ENCODE measurements at regions not wholly inside any gene's neighbourhood (a gene's known extent, or its start where the extent isn't known, plus 50 kb on each side); places are given as distances from the start of the nearest gene placed in this dataset.
A peak's percentile ranks its signal among the peaks of the same experiment; 100 is the strongest.

DNA sequence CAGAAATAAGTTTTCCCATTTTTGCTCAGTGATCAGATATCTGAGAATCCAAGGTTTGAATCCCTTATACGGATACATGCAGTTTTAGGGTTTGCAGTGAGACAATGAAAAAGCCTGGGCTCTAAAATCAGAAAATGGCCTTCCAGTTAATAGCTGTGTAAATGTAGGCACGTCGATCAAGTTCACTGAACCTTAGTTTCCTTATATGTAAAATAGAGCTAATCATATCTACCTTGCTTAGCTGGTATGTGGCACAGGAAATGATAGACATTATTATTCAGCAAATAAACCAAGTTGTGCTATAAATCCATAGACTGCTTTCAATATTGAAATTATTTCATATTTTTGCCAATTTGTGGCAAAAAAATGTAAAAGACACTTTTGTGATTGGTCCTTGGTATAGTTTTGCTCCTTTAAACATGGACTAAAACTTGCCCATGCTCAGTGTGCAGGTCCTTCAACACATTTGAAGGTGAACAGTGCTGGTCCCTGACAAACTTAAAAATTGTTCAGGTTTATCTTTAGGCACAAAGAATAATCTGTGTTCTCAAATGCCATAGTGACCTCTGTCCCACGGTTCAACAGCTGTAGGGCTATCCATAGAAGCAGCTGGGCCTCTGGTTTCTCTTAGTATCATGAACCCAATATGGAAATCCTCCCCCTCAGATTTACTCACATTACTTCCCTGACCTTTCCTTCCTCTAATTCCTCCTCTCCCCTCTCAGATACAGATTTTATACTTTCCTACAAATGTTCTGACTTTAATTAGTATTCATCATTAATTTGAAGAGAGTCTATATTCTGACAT is 51.0 kb downstream of the CCDC54 start:
- no peak overlapping the region for H3K4ac ChIP-seq (ENCODE audit: low read depth, low read length)
- H4K8ac ChIP-seq (ENCODE audit: low read depth, low read length), result no peak overlapping the region
- WGBS (ENCODE audit: extremely low coverage, insufficient coverage, low lambda C conversion rate), result no CpG with 5 or more reads among the region's 4 CpGs

DNA sequence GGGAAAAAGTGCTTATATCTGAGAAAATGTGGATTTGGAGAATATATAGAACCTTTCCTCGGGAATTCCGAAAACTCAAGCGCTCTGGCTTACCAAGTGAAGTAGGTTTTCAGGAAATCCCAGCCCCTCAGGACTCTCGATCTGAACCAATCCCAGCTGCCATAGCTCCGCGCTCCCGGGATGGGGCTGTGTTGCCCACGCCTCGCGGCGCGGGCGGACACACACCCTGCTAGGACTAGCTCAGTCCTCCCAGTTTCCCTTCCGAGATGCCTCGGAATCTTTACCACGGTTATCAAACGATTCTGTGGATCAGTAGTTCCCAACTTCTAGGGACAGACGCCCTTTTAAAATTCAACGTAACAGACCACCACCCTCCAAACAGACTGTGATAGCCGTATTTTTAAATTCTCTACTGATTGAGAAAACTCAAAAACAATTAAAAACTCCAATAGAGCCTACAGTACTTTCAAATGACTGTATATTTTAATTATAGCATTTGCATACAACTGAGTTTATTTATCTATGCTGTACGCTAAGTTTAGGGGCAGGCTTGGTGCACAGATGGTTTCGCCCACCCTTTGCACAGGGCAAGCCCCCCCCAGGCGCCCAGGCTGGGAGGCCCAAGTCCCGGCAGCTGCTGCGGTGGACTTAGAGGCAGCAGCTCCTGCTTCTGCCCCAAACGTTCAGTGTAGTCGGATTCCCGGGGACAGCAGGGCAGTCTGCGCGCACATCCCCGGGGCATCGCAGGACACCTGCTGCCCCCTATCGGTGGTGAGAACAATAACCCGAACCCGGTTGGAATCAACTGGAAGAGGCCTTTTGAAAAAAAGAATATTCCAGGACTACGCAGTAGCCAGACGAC is 52.3 kb downstream of the CCDC54 start:
- no peaks in the 10 kb centered on the region for H3K79me1 ChIP-seq (ENCODE audit: low read length)
- H3K4me2 ChIP-seq (ENCODE audit: low read length), result peak overlapping the region; percentile 83
- H3K27me3 ChIP-seq (ENCODE audit: insufficient read depth, low read length, poor library complexity), result no peaks in the 10 kb centered on the region
- peak overlapping the region; percentile 37 for H3K4me3 ChIP-seq (ENCODE audit: low read length)
- H2BK120ac ChIP-seq (ENCODE audit: low read depth, low read length), result no peak overlapping the region
- no peaks in the 10 kb centered on the region for H3K79me2 ChIP-seq (ENCODE audit: control insufficient read depth, insufficient read depth, low read length)
- no peaks in the 10 kb centered on the region for H3K4me1 ChIP-seq (ENCODE audit: control insufficient read depth, low read depth, low read length)
- no peak overlapping the region for H3K27ac ChIP-seq (ENCODE audit: low read depth, low read length)
- H3K18ac ChIP-seq (ENCODE audit: low read length), result no peak overlapping the region
- H3K36me3 ChIP-seq (ENCODE audit: control insufficient read depth, insufficient read depth, low read length), result no peaks in the 10 kb centered on the region
- no peak overlapping the region for H2BK15ac ChIP-seq (replicated peaks; ENCODE audit: low read depth)
- no CpG with 5 or more reads among the region's 37 CpGs for WGBS (ENCODE audit: extremely low coverage, insufficient coverage, low lambda C conversion rate)
- H4K8ac ChIP-seq (ENCODE audit: low read depth, low read length), result no peak overlapping the region
- no peak overlapping the region for H3K4ac ChIP-seq (ENCODE audit: low read depth, low read length)
- H2AK5ac ChIP-seq (ENCODE audit: low read length), result no peak overlapping the region
- peak; percentile 95 for DNase-seq
- peak overlapping the region; percentile 88 for H3K56ac ChIP-seq (ENCODE audit: low read length)
- H2BK5ac ChIP-seq (ENCODE audit: low read length), result no peak overlapping the region
- no peak overlapping the region for H4K5ac ChIP-seq (ENCODE audit: low read length)
- peak overlapping the region; percentile 33 for H3K23ac ChIP-seq (ENCODE audit: low read length)
- peak overlapping the region; percentile 78 for H3K9ac ChIP-seq (ENCODE audit: low read length)

More for the DNA sequence above, 51.0 kb downstream of the CCDC54 start:
- Histone ChIP-seq H3K18ac (ENCODE audit: low read length) (no peak overlapping the region), H3K27ac (ENCODE audit: low read depth, low read length) (no peak overlapping the region), H3K23ac (ENCODE audit: low read length) (no peak overlapping the region), H3K4me3 (ENCODE audit: low read length) (no peak overlapping the region), H3K27me3 (ENCODE audit: insufficient read depth, low read length, poor library complexity) (no peaks in the 10 kb centered on the region), H2BK5ac (ENCODE audit: low read length) (no peak overlapping the region), H3K79me2 (ENCODE audit: control insufficient read depth, insufficient read depth, low read length) (no peaks in the 10 kb centered on the region), H3K56ac (ENCODE audit: low read length) (no peak overlapping the region), H3K4me1 (ENCODE audit: control insufficient read depth, low read depth, low read length) (no peaks in the 10 kb centered on the region), H2AK5ac (ENCODE audit: low read length) (no peak overlapping the region), H3K36me3 (ENCODE audit: control insufficient read depth, insufficient read depth, low read length) (no peaks in the 10 kb centered on the region), H3K79me1 (ENCODE audit: low read length) (no peaks in the 10 kb centered on the region), H3K9ac (ENCODE audit: low read length) (no peak overlapping the region), H2BK15ac (replicated peaks; ENCODE audit: low read depth) (no peak overlapping the region), H3K4me2 (ENCODE audit: low read length) (no peak overlapping the region), H2BK120ac (ENCODE audit: low read depth, low read length) (no peak overlapping the region), H4K5ac (ENCODE audit: low read length) (no peak overlapping the region)
- DNase-seq, result no peak

DNA sequence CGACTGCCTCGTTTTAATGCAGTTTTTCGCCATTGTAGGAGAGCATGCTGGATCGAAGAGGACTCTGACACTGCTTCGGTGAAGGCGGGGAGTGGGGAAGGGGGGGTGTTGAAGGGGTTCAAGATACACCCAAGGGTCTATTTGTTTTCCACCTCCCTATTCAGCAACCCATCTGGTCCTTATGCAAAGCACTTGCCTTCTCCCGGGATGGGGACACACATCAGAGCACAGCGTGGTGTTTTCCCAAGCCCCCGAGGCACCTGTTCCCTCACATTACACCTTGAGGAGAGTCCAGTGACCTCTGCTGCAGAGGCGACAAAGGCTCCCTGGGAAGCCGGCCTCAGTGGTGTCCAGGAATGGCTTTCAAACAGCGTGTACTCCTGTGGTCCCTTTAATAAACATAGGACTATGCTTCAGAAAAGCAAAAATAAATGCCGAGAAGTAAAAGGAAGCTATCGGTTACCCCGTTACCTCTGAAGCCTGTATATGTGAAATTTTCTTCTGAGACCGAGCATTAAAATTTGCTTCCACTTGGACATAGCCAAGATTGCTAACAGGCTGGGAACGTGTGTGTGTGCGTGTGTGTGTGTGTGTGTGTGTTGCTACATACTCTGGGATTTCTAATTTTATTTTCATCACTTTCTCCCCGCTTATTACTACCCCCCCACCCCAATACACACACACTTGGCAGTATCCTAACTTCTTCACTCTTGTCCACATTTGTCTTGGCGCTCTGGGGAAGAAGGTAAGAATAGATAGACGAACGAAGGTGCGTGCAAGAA is 53.2 kb downstream of the CCDC54 start:
- Histone ChIP-seq H3K9ac (ENCODE audit: low read length) (peak overlapping the region; percentile 86), H3K4me1 (ENCODE audit: control insufficient read depth, low read depth, low read length) (no peaks in the 10 kb centered on the region), H4K8ac (ENCODE audit: low read depth, low read length) (no peak overlapping the region), H3K23ac (ENCODE audit: low read length) (no peak overlapping the region), H3K56ac (ENCODE audit: low read length) (peak overlapping the region; percentile 93), H2BK120ac (ENCODE audit: low read depth, low read length) (no peak overlapping the region), H3K18ac (ENCODE audit: low read length) (peak overlapping the region; percentile 85), H4K5ac (ENCODE audit: low read length) (no peak overlapping the region), H3K36me3 (ENCODE audit: control insufficient read depth, insufficient read depth, low read length) (no peaks in the 10 kb centered on the region), H3K4me2 (ENCODE audit: low read length) (peak overlapping the region; percentile 45), H3K27me3 (ENCODE audit: insufficient read depth, low read length, poor library complexity) (no peaks in the 10 kb centered on the region), H2BK15ac (replicated peaks; ENCODE audit: low read depth) (no peak overlapping the region), H3K4ac (ENCODE audit: low read depth, low read length) (no peak overlapping the region), H2AK5ac (ENCODE audit: low read length) (no peak overlapping the region), H3K4me3 (ENCODE audit: low read length) (no peak overlapping the region), H3K79me2 (ENCODE audit: control insufficient read depth, insufficient read depth, low read length) (no peaks in the 10 kb centered on the region), H3K27ac (ENCODE audit: low read depth, low read length) (no peak overlapping the region), H2BK5ac (ENCODE audit: low read length) (no peak overlapping the region), H3K79me1 (ENCODE audit: low read length) (no peaks in the 10 kb centered on the region)
- DNase-seq, result peak; percentile 26
- WGBS (ENCODE audit: extremely low coverage, insufficient coverage, low lambda C conversion rate), result no CpG with 5 or more reads among the region's 23 CpGs

DNA sequence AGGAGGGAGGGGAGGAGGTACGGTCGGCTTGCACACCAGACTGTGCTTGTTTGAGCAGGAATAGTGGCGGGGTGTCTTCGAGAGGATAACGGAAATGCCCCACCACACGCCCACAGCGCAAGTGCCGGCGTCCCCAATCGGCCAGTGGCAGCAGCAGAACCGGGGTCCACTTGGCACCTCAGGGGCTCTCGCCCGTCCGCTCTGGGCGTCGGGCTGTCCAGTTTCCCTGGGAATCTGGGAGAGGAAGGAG is 53.7 kb downstream of the CCDC54 start:
- peak overlapping the region; percentile 65 for H3K4ac ChIP-seq (ENCODE audit: low read depth, low read length)
- no peaks in the 10 kb centered on the region for H3K4me1 ChIP-seq (ENCODE audit: control insufficient read depth, low read depth, low read length)
- no peak overlapping the region for H4K5ac ChIP-seq (ENCODE audit: low read length)
- H2BK5ac ChIP-seq (ENCODE audit: low read length), result peak overlapping the region; percentile 26
- H2BK120ac ChIP-seq (ENCODE audit: low read depth, low read length), result peak overlapping the region; percentile 3
- no peak overlapping the region for H2BK15ac ChIP-seq (replicated peaks; ENCODE audit: low read depth)
- H3K27ac ChIP-seq (ENCODE audit: low read depth, low read length), result peak overlapping the region; percentile 98
- H3K56ac ChIP-seq (ENCODE audit: low read length), result peak overlapping the region; percentile 93
- H2AK5ac ChIP-seq (ENCODE audit: low read length), result no peak overlapping the region
- no peak overlapping the region for H4K8ac ChIP-seq (ENCODE audit: low read depth, low read length)
- peak; percentile 47 for DNase-seq
- peak overlapping the region; percentile 11 for H3K23ac ChIP-seq (ENCODE audit: low read length)
- peak overlapping the region; percentile 27 for H3K4me2 ChIP-seq (ENCODE audit: low read length)
- H3K27me3 ChIP-seq (ENCODE audit: insufficient read depth, low read length, poor library complexity), result no peaks in the 10 kb centered on the region
- H3K79me2 ChIP-seq (ENCODE audit: control insufficient read depth, insufficient read depth, low read length), result no peaks in the 10 kb centered on the region
- no CpG with 5 or more reads among the region's 16 CpGs for WGBS (ENCODE audit: extremely low coverage, insufficient coverage, low lambda C conversion rate)
- H3K4me3 ChIP-seq (ENCODE audit: low read length), result peak overlapping the region; percentile 18
- H3K18ac ChIP-seq (ENCODE audit: low read length), result peak overlapping the region; percentile 85
- H3K79me1 ChIP-seq (ENCODE audit: low read length), result no peaks in the 10 kb centered on the region
- no peaks in the 10 kb centered on the region for H3K36me3 ChIP-seq (ENCODE audit: control insufficient read depth, insufficient read depth, low read length)
- H3K9ac ChIP-seq (ENCODE audit: low read length), result peak overlapping the region; percentile 86

DNA sequence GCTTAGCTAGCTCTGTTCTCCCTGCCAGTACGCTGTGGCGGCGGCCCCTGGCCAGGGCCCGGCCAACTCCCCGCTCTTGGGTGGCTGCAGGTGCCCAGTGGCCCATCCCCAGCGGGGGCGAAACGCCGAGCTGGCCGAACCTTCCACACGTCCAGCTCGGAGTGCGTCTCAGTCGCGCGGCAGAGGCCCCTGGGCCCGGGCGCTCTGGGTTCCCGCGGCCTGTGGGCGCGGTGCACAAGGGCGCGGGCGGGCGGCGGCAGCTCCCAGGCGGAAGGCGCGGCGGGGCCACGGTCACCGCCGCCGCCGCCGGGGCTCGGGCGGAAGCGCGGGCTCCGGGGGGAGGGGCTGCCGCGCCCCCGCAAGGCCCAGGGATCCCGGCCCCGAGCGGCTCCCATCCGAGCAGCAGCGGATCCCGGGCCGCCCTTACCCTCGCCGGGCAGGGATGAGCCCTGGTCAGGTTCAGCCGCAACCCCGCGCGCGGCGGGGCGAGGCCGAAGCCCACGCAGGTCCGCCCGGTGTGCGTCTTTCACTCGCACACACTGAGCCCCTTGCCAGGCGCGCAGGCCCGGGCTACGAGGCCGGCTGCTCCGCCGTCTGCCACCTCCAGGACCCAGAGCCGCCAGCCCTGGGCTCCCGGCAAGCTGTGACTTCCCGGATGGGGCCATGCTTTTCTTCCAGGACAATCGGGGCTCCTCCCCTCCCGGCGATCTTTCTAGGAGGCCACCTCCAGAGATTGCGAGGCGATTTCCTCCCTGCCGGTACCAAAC is 54.2 kb downstream of the CCDC54 start:
- Histone ChIP-seq H3K27me3 (ENCODE audit: insufficient read depth, low read length, poor library complexity) (no peaks in the 10 kb centered on the region), H3K23ac (ENCODE audit: low read length) (peak overlapping the region; percentile 11), H3K4me3 (ENCODE audit: low read length) (peak overlapping the region; percentile 35), H3K79me1 (ENCODE audit: low read length) (no peaks in the 10 kb centered on the region), H3K79me2 (ENCODE audit: control insufficient read depth, insufficient read depth, low read length) (no peaks in the 10 kb centered on the region), H3K36me3 (ENCODE audit: control insufficient read depth, insufficient read depth, low read length) (no peaks in the 10 kb centered on the region), H2BK120ac (ENCODE audit: low read depth, low read length) (peak overlapping the region; percentile 3), H3K9ac (ENCODE audit: low read length) (peak overlapping the region; percentile 86), H2BK15ac (replicated peaks; ENCODE audit: low read depth) (no peak overlapping the region), H3K4me2 (ENCODE audit: low read length) (peak overlapping the region; percentile 74), H3K27ac (ENCODE audit: low read depth, low read length) (peak overlapping the region; percentile 98), H3K4ac (ENCODE audit: low read depth, low read length) (peak overlapping the region; percentile 65), H2BK5ac (ENCODE audit: low read length) (peak overlapping the region; percentile 89), H3K4me1 (ENCODE audit: control insufficient read depth, low read depth, low read length) (no peaks in the 10 kb centered on the region), H2AK5ac (ENCODE audit: low read length) (no peak overlapping the region), H4K8ac (ENCODE audit: low read depth, low read length) (peak overlapping the region; percentile 87), H3K56ac (ENCODE audit: low read length) (peak overlapping the region; percentile 93), H4K5ac (ENCODE audit: low read length) (peak overlapping the region; percentile 86), H3K18ac (ENCODE audit: low read length) (peak overlapping the region; percentile 85)
- no CpG with 5 or more reads among the region's 83 CpGs for WGBS (ENCODE audit: extremely low coverage, insufficient coverage, low lambda C conversion rate)
- DNase-seq, result peak; percentile 96

Measured in mesendoderm (in vitro differentiated cells).